ENCODE measurements at regions not wholly inside any gene's neighbourhood (a gene's known extent, or its start where the extent isn't known, plus 50 kb on each side); places are given as distances from the start of the nearest gene placed in this dataset.

- TF ChIP-seq, protein P1, sequence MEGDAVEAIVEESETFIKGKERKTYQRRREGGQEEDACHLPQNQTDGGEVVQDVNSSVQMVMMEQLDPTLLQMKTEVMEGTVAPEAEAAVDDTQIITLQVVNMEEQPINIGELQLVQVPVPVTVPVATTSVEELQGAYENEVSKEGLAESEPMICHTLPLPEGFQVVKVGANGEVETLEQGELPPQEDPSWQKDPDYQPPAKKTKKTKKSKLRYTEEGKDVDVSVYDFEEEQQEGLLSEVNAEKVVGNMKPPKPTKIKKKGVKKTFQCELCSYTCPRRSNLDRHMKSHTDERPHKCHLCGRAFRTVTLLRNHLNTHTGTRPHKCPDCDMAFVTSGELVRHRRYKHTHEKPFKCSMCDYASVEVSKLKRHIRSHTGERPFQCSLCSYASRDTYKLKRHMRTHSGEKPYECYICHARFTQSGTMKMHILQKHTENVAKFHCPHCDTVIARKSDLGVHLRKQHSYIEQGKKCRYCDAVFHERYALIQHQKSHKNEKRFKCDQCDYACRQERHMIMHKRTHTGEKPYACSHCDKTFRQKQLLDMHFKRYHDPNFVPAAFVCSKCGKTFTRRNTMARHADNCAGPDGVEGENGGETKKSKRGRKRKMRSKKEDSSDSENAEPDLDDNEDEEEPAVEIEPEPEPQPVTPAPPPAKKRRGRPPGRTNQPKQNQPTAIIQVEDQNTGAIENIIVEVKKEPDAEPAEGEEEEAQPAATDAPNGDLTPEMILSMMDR (conservative IDR thresholded peaks at IDR 0.05; ENCODE audit: low read length) = no peak
- peak; percentile 67 for DNase-seq (ENCODE audit: low read depth)
- H3K4me3 ChIP-seq (ENCODE audit: low read length) = no peak overlapping the region
Measured at GRCh38 chr5:105924366-105924765, 1746.4 kb downstream of the EFNA5 start.

DNA sequence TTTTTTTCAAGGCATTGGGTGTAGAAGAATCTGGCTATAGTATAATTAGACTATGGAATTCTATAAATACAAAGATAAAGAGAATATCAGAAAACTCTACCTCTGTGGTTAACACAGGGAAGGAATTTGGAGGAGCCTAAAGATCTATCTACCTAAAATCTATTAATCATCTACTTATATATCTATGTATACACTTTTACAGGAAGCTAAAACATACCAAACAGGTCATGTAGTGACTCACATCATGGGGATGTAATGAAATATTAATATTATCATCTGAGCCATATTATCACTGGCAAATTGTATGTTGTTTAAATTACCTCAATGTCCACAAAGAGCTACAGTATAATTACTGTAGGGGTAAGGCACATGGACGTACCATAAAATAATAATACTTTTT lies 1748.2 kb downstream of the EFNA5 start:
- TF ChIP-seq, protein P1 (conservative IDR thresholded peaks at IDR 0.05; ENCODE audit: low read length) = no peak
- no peak overlapping the region for H3K4me3 ChIP-seq (ENCODE audit: low read length)
- no peak for DNase-seq (ENCODE audit: low read depth)

DNA sequence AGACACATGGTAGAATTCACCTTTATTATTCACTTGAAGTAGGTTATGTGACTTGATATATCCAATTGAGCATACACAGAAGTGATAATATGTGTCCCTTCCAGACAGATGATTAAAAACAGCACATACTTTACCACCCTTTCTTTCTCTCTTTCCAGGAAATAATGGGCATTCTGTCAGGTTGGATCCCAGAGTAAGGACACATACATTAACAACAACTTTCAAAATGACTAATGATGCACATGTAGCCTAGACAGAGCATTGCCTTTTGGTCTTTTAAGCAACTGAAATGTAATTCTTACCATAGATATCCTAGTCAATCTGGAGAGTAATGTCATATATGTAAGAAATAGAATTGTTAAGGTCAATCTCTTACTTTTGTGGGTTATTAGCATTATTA lies 1748.7 kb downstream of the EFNA5 start:
- TF ChIP-seq, protein P1 (conservative IDR thresholded peaks at IDR 0.05; ENCODE audit: low read length) = no peak
- no peak for DNase-seq (ENCODE audit: low read depth)
- H3K4me3 ChIP-seq (ENCODE audit: low read length) = no peak overlapping the region

GRCh38 chr5:105917189-105917588 lies 1753.5 kb downstream of the EFNA5 start:
- TF ChIP-seq, protein P1 (conservative IDR thresholded peaks at IDR 0.05; ENCODE audit: low read length) = no peak
- H3K4me3 ChIP-seq (ENCODE audit: low read length) = no peak overlapping the region
- no peak for DNase-seq (ENCODE audit: low read depth)

DNA sequence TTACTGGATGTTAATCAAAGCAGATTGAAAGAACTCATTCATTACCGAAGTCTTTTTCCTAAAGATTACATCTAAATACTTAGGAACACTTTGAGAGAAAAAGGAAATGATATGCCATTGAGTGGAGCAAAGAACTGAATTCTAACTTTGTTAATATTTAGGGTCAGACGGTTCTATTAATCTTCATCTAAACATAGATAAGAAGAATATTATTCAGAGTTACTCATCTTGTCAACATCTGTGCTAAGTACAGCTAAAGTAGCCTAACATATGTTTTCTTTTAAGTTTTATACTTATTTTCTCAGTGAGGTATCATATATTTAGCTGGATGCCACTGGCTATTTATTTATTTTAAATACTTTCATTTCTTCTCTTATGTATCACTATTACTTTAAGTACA lies 1763.7 kb downstream of the EFNA5 start:
- TF ChIP-seq, protein P1 (conservative IDR thresholded peaks at IDR 0.05; ENCODE audit: low read length) = no peak
- no peak overlapping the region for H3K4me3 ChIP-seq (ENCODE audit: low read length)
- DNase-seq (ENCODE audit: low read depth) = no peak

- no peak overlapping the region for H3K4me3 ChIP-seq (ENCODE audit: low read length)
- no peak for DNase-seq (ENCODE audit: low read depth)
- TF ChIP-seq, protein P1 (conservative IDR thresholded peaks at IDR 0.05; ENCODE audit: low read length) = no peak
Measured at GRCh38 chr5:105905392-105905791, 1765.3 kb downstream of the EFNA5 start.

- peak; percentile 8 for DNase-seq (ENCODE audit: low read depth)
- H3K4me3 ChIP-seq (ENCODE audit: low read length) = no peak overlapping the region
- TF ChIP-seq, protein P1 (conservative IDR thresholded peaks at IDR 0.05; ENCODE audit: low read length) = no peak
Measured at GRCh38 chr5:105903069-105903468, 1767.7 kb downstream of the EFNA5 start.
